ENCODE measurements at regions not wholly inside any gene's neighbourhood (a gene's known extent, or its start where the extent isn't known, plus 50 kb on each side); places are given as distances from the start of the nearest gene placed in this dataset.
A peak's percentile ranks its signal among the peaks of the same experiment; 100 is the strongest.

GRCh38 chr1:192713921-192714320, 78.0 kb downstream of the RGS13 start:
- TF ChIP-seq CTCF (IDR thresholded peaks at IDR 0.05; ENCODE audit: low read length, missing control alignments): no peak
- H3K4me3 ChIP-seq (replicated peaks; ENCODE audit: low read depth, low read length): no peak overlapping the region
- DNase-seq (ENCODE audit: low read depth): peak; percentile 15

- H3K4me3 ChIP-seq (replicated peaks; ENCODE audit: low read depth, low read length): no peak overlapping the region
- TF ChIP-seq CTCF (IDR thresholded peaks at IDR 0.05; ENCODE audit: low read length, missing control alignments): no peak
- DNase-seq (ENCODE audit: low read depth): no peak
Observed at GRCh38 chr1:192724670-192725069, 84.2 kb upstream of the RGS2 start.

- H3K4me3 ChIP-seq (replicated peaks; ENCODE audit: low read depth, low read length): no peak overlapping the region
- DNase-seq (ENCODE audit: low read depth): no peak
- no peak for TF ChIP-seq CTCF (IDR thresholded peaks at IDR 0.05; ENCODE audit: low read length, missing control alignments)
Observed at GRCh38 chr1:192726820-192727504, 81.9 kb upstream of the RGS2 start.

- no peak for TF ChIP-seq CTCF (IDR thresholded peaks at IDR 0.05; ENCODE audit: low read length, missing control alignments)
- no peak for DNase-seq (ENCODE audit: low read depth)
Observed at GRCh38 chr1:192729500-192729899, 79.3 kb upstream of the RGS2 start.

GRCh38 chr1:192730198-192730597, 78.6 kb upstream of the RGS2 start:
- no peak for TF ChIP-seq CTCF (IDR thresholded peaks at IDR 0.05; ENCODE audit: low read length, missing control alignments)
- no peak overlapping the region for H3K4me3 ChIP-seq (replicated peaks; ENCODE audit: low read depth, low read length)
- DNase-seq (ENCODE audit: low read depth): peak; percentile 59

More at GRCh38 chr1:192729500-192729899, 79.3 kb upstream of the RGS2 start:
- H3K4me3 ChIP-seq (replicated peaks; ENCODE audit: low read depth, low read length): no peak overlapping the region

- H3K4me3 ChIP-seq (replicated peaks; ENCODE audit: low read depth, low read length): no peak overlapping the region
- peak; percentile 6 for TF ChIP-seq CTCF (IDR thresholded peaks at IDR 0.05; ENCODE audit: low read length, missing control alignments)
- DNase-seq (ENCODE audit: low read depth): no peak
Observed at GRCh38 chr1:192732787-192733186, 76.1 kb upstream of the RGS2 start.

- no peak overlapping the region for H3K4me3 ChIP-seq (replicated peaks; ENCODE audit: low read depth, low read length)
- TF ChIP-seq CTCF (IDR thresholded peaks at IDR 0.05; ENCODE audit: low read length, missing control alignments): no peak
- no peak for DNase-seq (ENCODE audit: low read depth)
Observed at GRCh38 chr1:192735298-192735915, 73.4 kb upstream of the RGS2 start.

All from fibroblast of pulmonary artery (primary cell).